IMR-90 (cell line): ENCODE measurements at regions not wholly inside any gene's neighbourhood (a gene's known extent, or its start where the extent isn't known, plus 50 kb on each side); places are given as distances from the start of the nearest gene placed in this dataset.

ENCODE experiments used
- ATAC-seq: fragments of 200-7000 bp; cut with Tn5 transposase; 2 replicates; pipeline ENCODE4 v1.9.1; 2020; ENCODE audit warnings: low read depth, mild to moderate bottlenecking, moderate library complexity
- BruUV-seq: library from RNA; stranded (reverse); fragments of 400-500 nt; replicated peaks from 2 replicates; lab custom pipeline; 2021; lab: Mats Ljungman, UMichigan
- CTCF ChIA-PET: fragments of 300-600 bp; formaldehyde crosslinking; extraction: SDS; loops from one replicate; lab custom pipeline; 2021; ENCODE audit warnings: antibody characterized with exemption; lab: Yijun Ruan, JAX
- POLR2A ChIA-PET: fragments of 300-600 bp; sonication (Branson Sonifier 250); formaldehyde crosslinking; loops from one replicate; lab custom pipeline; 2022; ENCODE audit warnings: antibody characterized with exemption; ENCODE audit not compliant: unreplicated experiment; lab: Charles Lee
- DNase-seq: peaks from one replicate; pipeline ENCODE4 v3.0.0; 2013
- H2AFZ ChIP-seq: replicated peaks from 2 replicates; pipeline ENCODE3; 2013; ENCODE audit warnings: low read length, mild to moderate bottlenecking; ENCODE audit not compliant: poor library complexity
- H2AK5ac ChIP-seq: 2 replicates; pipeline ENCODE4 v1.6.1; 2013; ENCODE audit warnings: low read depth, low read length, inconsistent platforms
- H2AK9ac ChIP-seq: replicated peaks from 2 replicates; pipeline ENCODE3; 2013; ENCODE audit warnings: mild to moderate bottlenecking, low read depth, low read length, moderate library complexity; ENCODE audit not compliant: poor library complexity
- H2BK120ac ChIP-seq: 2 replicates; pipeline ENCODE4 v1.6.1; 2013; ENCODE audit warnings: low read depth, low read length, inconsistent platforms
- H2BK15ac ChIP-seq: 3 replicates; pipeline ENCODE4 v1.6.1; 2013; ENCODE audit warnings: low read depth, low read length, inconsistent platforms
- H2BK20ac ChIP-seq: 2 replicates; pipeline ENCODE4 v1.6.1; 2013; ENCODE audit warnings: low read depth, mild to moderate bottlenecking, inconsistent platforms, low read length, moderate library complexity
- H2BK5ac ChIP-seq: 2 replicates; pipeline ENCODE4 v1.6.1; 2013; ENCODE audit warnings: mild to moderate bottlenecking, low read depth, low read length, inconsistent platforms; ENCODE audit not compliant: poor library complexity, severe bottlenecking
- H3K14ac ChIP-seq: replicated peaks from 2 replicates; pipeline ENCODE4 v1.6.1; 2013; ENCODE audit warnings: low read depth, low read length, inconsistent platforms
- H3K18ac ChIP-seq: 2 replicates; pipeline ENCODE4 v1.6.1; 2013; ENCODE audit warnings: low read depth, low read length, control low read depth
- H3K23ac ChIP-seq: 2 replicates; pipeline ENCODE4 v1.6.1; 2013; ENCODE audit warnings: low read depth, low read length, inconsistent platforms
- H3K27ac ChIP-seq: 2 replicates; pipeline ENCODE4 v1.5.1; 2013; ENCODE audit warnings: mild to moderate bottlenecking, control low read depth, low read length; ENCODE audit not compliant: insufficient read depth
- H3K27me3 ChIP-seq: 2 replicates; pipeline ENCODE4 v1.6.1; 2013; ENCODE audit warnings: low read length; ENCODE audit not compliant: control insufficient read depth, insufficient read depth
- H3K36me3 ChIP-seq: 2 replicates; pipeline ENCODE4 v1.6.1; 2013; ENCODE audit warnings: low read length, mixed read lengths; ENCODE audit not compliant: control insufficient read depth, insufficient read depth
- H3K4ac ChIP-seq: 2 replicates; pipeline ENCODE4 v1.6.1; 2013; ENCODE audit warnings: low read depth, low read length, inconsistent platforms
- H3K4me1 ChIP-seq: 2 replicates; pipeline ENCODE4 v1.6.1; 2013; ENCODE audit warnings: low read length, mixed read lengths; ENCODE audit not compliant: control insufficient read depth, insufficient read depth
- H3K4me2 ChIP-seq: 2 replicates; pipeline ENCODE4 v1.6.1; 2013; ENCODE audit warnings: low read depth, mild to moderate bottlenecking, control low read depth, low read length, moderate library complexity
- H3K4me3 ChIP-seq: 2 replicates; pipeline ENCODE4 v1.5.1; 2013; ENCODE audit warnings: low read depth, mild to moderate bottlenecking, control low read depth, low read length, moderate library complexity; ENCODE audit not compliant: insufficient read depth
- H3K56ac ChIP-seq: 2 replicates; pipeline ENCODE4 v1.6.1; 2013; ENCODE audit warnings: low read length, inconsistent platforms; ENCODE audit not compliant: insufficient read depth; ENCODE audit errors: extremely low read depth
- H3K79me1 ChIP-seq, 2 experiments: 2 replicates each; pipeline ENCODE4 v1.6.1; 2013; ENCODE audit warnings: low read length in 2 of 2, inconsistent platforms in 1 of 2, low read depth in 1 of 2
- H3K9ac ChIP-seq: 2 replicates; pipeline ENCODE4 v1.6.1; 2013; ENCODE audit warnings: low read depth, low read length, control low read depth
- H3K9me1 ChIP-seq: 2 replicates; pipeline ENCODE4 v1.6.1; 2013; ENCODE audit warnings: low read length, inconsistent platforms; ENCODE audit not compliant: insufficient read depth
- H3K9me3 ChIP-seq: 2 replicates; pipeline ENCODE4 v1.6.1; 2013; ENCODE audit warnings: low read length; ENCODE audit not compliant: control insufficient read depth, insufficient read depth
- H4K20me1 ChIP-seq: 2 replicates; pipeline ENCODE4 v1.6.1; 2013; ENCODE audit warnings: low read length, inconsistent platforms; ENCODE audit not compliant: insufficient read depth
- H4K5ac ChIP-seq: 2 replicates; pipeline ENCODE4 v1.6.1; 2013; ENCODE audit warnings: mild to moderate bottlenecking, low read depth, low read length, control low read depth
- H4K8ac ChIP-seq, 2 experiments: 2 replicates each; pipeline ENCODE4 v1.6.1; 2013; ENCODE audit warnings: low read depth in 2 of 2, low read length in 2 of 2, control low read depth in 1 of 2, inconsistent platforms in 1 of 2
- H4K91ac ChIP-seq: 2 replicates; pipeline ENCODE4 v1.6.1; 2013; ENCODE audit warnings: low read depth, low read length, inconsistent platforms; ENCODE audit not compliant: insufficient read depth
- FOS ChIP-seq: fragments of 150-350 bp; IDR thresholded peaks from 2 replicates; pipeline ENCODE4 v1.6.1; 2016; ENCODE audit warnings: low read depth, low read length
- MAFK ChIP-seq: IDR thresholded peaks from 2 replicates; pipeline ENCODE4 v1.6.1; 2012; ENCODE audit warnings: low read depth, low read length, improper control_type of control experiment
- MXI1 ChIP-seq: IDR thresholded peaks from 2 replicates; pipeline ENCODE4 v1.6.1; 2012; ENCODE audit warnings: low read depth, mild to moderate bottlenecking, low read length, moderate library complexity, borderline replicate concordance
- RAD21 ChIP-seq: IDR thresholded peaks from 2 replicates; pipeline ENCODE4 v1.6.1; 2012; ENCODE audit warnings: low read length, improper control_type of control experiment
- SMC3 ChIP-seq: fragments of 150-350 bp; IDR thresholded peaks from 2 replicates; pipeline ENCODE4 v1.6.1; 2016; ENCODE audit warnings: low read depth, mild to moderate bottlenecking, antibody characterized with exemption, low read length, moderate library complexity
- dilution Hi-C: fragments of 300-500 bp; cut with HindIII; formaldehyde crosslinking; loops from one replicate; pipeline ENCODE4 v1.14.3; 2018; ENCODE audit warnings: low sequenced_read_pairs; ENCODE audit not compliant: unreplicated experiment
- in situ Hi-C: fragments of 300-500 bp; cut with MboI; formaldehyde crosslinking; loops from 3 replicates; pipeline ENCODE4 v1.14.3; 2019; ENCODE audit warnings: low sequenced_read_pairs, inconsistent platforms, mixed read lengths
- intact Hi-C: fragments of 100-400 bp; cut with micrococcal nuclease; formaldehyde crosslinking; loops from 2 replicates; pipeline ENCODE4 v1.10.0; 2022
- TF ChIP-seq, protein P1 (sequence below): fragments of 150-350 bp; IDR thresholded peaks from 2 replicates; pipeline ENCODE4 v1.6.1; 2017; ENCODE audit warnings: mild to moderate bottlenecking, antibody characterized with exemption, low read length, low read depth
- TF ChIP-seq, protein P2 (sequence below): conservative IDR thresholded peaks from 2 replicates; pipeline ENCODE4 v1.5.1; 2012; ENCODE audit warnings: mild to moderate bottlenecking, low read depth, low read length, improper control_type of control experiment

DNA sequence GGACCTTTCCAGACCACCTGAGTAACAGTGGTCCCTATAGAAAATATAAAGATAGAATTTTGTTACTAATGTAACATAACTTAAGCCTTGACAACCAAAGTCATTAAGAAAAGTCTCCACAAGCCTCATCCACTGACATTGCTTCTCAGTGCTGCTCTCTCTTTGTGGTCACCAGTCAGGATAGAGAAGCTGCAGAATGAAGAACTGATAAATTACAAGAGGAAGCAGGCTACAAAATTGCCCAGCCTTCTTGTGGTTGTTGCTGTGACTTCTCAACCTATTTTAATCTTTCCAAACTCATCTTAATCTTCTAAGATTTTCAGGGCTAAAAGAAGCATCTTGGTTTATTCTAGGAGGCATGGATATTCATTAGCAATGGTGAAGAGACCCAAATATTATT is 343.8 kb downstream of the MZT1 start:
- H3K27ac ChIP-seq: no peak overlapping the region
- no peaks in the 10 kb centered on the region for H3K27me3 ChIP-seq
- no peak overlapping the region for H4K8ac ChIP-seq
- H3K9me3 ChIP-seq: peaks cover 2% of the 10 kb centered on the region; the same call in 1 of the 2 replicates
- H4K20me1 ChIP-seq: no peaks in the 10 kb centered on the region
- H3K14ac ChIP-seq: no peak overlapping the region
- no peak overlapping the region for H3K18ac ChIP-seq
- no peak overlapping the region for H4K91ac ChIP-seq
- no TSS peak for BruUV-seq
- ATAC-seq (no peak), DNase-seq (no peak)
- TF ChIP-seq MXI1: no peak
- TF ChIP-seq SMC3: no peak
- TF ChIP-seq FOS: no peak
- TF ChIP-seq MAFK: no peak
- TF ChIP-seq, protein P1, sequence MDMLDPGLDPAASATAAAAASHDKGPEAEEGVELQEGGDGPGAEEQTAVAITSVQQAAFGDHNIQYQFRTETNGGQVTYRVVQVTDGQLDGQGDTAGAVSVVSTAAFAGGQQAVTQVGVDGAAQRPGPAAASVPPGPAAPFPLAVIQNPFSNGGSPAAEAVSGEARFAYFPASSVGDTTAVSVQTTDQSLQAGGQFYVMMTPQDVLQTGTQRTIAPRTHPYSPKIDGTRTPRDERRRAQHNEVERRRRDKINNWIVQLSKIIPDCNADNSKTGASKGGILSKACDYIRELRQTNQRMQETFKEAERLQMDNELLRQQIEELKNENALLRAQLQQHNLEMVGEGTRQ: no peak
- TF ChIP-seq RAD21: no peak
- TF ChIP-seq, protein P2, sequence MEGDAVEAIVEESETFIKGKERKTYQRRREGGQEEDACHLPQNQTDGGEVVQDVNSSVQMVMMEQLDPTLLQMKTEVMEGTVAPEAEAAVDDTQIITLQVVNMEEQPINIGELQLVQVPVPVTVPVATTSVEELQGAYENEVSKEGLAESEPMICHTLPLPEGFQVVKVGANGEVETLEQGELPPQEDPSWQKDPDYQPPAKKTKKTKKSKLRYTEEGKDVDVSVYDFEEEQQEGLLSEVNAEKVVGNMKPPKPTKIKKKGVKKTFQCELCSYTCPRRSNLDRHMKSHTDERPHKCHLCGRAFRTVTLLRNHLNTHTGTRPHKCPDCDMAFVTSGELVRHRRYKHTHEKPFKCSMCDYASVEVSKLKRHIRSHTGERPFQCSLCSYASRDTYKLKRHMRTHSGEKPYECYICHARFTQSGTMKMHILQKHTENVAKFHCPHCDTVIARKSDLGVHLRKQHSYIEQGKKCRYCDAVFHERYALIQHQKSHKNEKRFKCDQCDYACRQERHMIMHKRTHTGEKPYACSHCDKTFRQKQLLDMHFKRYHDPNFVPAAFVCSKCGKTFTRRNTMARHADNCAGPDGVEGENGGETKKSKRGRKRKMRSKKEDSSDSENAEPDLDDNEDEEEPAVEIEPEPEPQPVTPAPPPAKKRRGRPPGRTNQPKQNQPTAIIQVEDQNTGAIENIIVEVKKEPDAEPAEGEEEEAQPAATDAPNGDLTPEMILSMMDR: no peak
- H3K9ac ChIP-seq: no peak overlapping the region
- H2AK5ac ChIP-seq: no peak overlapping the region
- H2BK15ac ChIP-seq: no peak overlapping the region
- H3K4me3 ChIP-seq: no peak overlapping the region
- no peak overlapping the region for H3K4me2 ChIP-seq
- no peak overlapping the region for H3K23ac ChIP-seq
- no peak overlapping the region for H2AFZ ChIP-seq
- no peak overlapping the region for H2BK120ac ChIP-seq
- no peak overlapping the region for H2BK5ac ChIP-seq
- intact Hi-C loops: no loop called here
- no peaks in the 10 kb centered on the region for H3K36me3 ChIP-seq
- CTCF ChIA-PET: no interaction called here
- no peaks in the 10 kb centered on the region for H3K4me1 ChIP-seq
- no peak overlapping the region for H3K4ac ChIP-seq
- H2AK9ac ChIP-seq: no peak overlapping the region
- dilution Hi-C loops: no loop called here
- no peak overlapping the region for H2BK20ac ChIP-seq
- POLR2A ChIA-PET: no interaction called here
- H3K56ac ChIP-seq: no peak overlapping the region
- no peak overlapping the region for H4K5ac ChIP-seq
- H3K9me1 ChIP-seq: no peaks in the 10 kb centered on the region
- in situ Hi-C loops: no loop called here
- H3K79me1 ChIP-seq: no peaks in the 10 kb centered on the region
